ENCODE measurements at regions not wholly inside any gene's neighbourhood (a gene's known extent, or its start where the extent isn't known, plus 50 kb on each side); places are given as distances from the start of the nearest gene placed in this dataset.
"Not testable (repeated sequence)": the region's sequence is repeated elsewhere in the genome, so short reads cannot be mapped to it uniquely, and the experiment has no call there.

GRCh38 chr6:155770313-155770712, 314.7 kb upstream of the NOX3 start:
- Histone ChIP-seq H3K4me3 (no peak overlapping the region), H3K27me3 (no peaks in the 10 kb centered on the region), H3K9me3 (peaks cover 4 to 20% of the 10 kb centered on the region in 2 donors), H3K36me3 (no peaks in the 10 kb centered on the region), H3K27ac (no peak overlapping the region), H3K4me1 (no peaks in the 10 kb centered on the region)
- intact Hi-C loops (cut with DNase I; ENCODE audit: low total_unique reads), result no loop called here
- no peak for TF ChIP-seq POLR2AphosphoS5 (IDR thresholded peaks at IDR 0.05)
- TF ChIP-seq, protein P1, sequence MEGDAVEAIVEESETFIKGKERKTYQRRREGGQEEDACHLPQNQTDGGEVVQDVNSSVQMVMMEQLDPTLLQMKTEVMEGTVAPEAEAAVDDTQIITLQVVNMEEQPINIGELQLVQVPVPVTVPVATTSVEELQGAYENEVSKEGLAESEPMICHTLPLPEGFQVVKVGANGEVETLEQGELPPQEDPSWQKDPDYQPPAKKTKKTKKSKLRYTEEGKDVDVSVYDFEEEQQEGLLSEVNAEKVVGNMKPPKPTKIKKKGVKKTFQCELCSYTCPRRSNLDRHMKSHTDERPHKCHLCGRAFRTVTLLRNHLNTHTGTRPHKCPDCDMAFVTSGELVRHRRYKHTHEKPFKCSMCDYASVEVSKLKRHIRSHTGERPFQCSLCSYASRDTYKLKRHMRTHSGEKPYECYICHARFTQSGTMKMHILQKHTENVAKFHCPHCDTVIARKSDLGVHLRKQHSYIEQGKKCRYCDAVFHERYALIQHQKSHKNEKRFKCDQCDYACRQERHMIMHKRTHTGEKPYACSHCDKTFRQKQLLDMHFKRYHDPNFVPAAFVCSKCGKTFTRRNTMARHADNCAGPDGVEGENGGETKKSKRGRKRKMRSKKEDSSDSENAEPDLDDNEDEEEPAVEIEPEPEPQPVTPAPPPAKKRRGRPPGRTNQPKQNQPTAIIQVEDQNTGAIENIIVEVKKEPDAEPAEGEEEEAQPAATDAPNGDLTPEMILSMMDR (IDR thresholded peaks at IDR 0.05), result no peak
- TF ChIP-seq POLR2A (IDR thresholded peaks at IDR 0.05), result no peak
- DNase-seq (ENCODE audit: low spot score in 2 of 2), result no peak

DNA sequence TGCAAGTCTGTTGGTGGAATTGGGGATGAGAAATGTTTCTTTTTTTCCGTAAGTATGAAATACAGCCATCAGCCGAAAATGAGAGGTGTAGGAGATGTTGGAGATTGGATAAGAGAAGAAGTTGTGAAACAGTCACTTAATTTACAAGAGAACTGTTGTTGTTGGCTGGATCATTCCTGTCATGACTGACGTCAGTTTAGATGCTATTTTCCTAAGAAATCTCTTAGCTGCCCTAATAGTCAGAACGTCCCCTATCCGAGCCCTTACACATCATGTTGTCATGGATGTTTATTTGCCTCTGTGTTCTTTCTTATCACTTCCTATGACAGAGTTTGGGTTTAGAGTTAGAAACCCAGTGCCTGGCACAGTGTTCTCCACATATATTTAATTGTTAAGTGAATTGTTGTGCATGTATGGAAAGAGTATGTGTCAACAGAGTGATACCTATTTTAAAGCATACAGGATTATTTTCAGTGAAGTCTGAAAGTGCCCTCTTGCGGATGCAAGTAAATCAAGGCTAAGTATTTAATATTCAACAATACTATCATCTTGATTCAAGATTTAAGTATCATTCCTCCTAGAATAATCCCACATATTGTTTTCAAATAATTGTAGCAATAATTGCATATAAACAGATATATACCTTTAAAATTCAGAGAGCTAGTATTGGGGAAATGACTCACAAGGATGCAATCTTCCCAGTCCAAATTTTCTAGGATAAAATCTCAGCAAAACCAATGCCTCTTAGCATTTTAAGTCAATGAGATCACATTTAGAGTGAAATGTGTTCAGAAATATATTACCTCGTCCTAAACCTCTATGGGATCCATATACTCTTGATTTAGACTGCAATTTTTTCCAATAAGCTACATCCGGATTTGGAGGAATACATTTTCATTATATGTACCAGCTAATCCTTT, 309.9 kb upstream of the NOX3 start:
- Histone ChIP-seq H3K36me3 (no peaks in the 10 kb centered on the region), H3K4me3 (no peak overlapping the region), H3K9me3 (peaks cover 4 to 16% of the 10 kb centered on the region in 2 donors), H3K4me1 (no peaks in the 10 kb centered on the region), H3K27me3 (no peaks in the 10 kb centered on the region), H3K27ac (no peak overlapping the region)
- DNase-seq (ENCODE audit: low spot score in 2 of 2), result no peak
- TF ChIP-seq, protein P1 (IDR thresholded peaks at IDR 0.05), result no peak
- TF ChIP-seq POLR2AphosphoS5 (IDR thresholded peaks at IDR 0.05), result no peak
- TF ChIP-seq POLR2A (IDR thresholded peaks at IDR 0.05), result no peak
- intact Hi-C loops (cut with DNase I; ENCODE audit: low total_unique reads), result no loop called here

GRCh38 chr6:155762649-155763048, 307.0 kb upstream of the NOX3 start:
- TF ChIP-seq, protein P1 (IDR thresholded peaks at IDR 0.05), result no peak
- Histone ChIP-seq H3K36me3 (no peaks in the 10 kb centered on the region), H3K4me1 (no peaks in the 10 kb centered on the region), H3K27me3 (no peaks in the 10 kb centered on the region), H3K4me3 (no peak overlapping the region), H3K27ac (no peak overlapping the region), H3K9me3 (no peaks in the 10 kb centered on the region)
- intact Hi-C loops (cut with DNase I; ENCODE audit: low total_unique reads), result no loop called here
- DNase-seq (ENCODE audit: low spot score in 2 of 2), result no peak

- DNase-seq (ENCODE audit: low spot score in 2 of 2), result no peak
- no peak for TF ChIP-seq POLR2A (IDR thresholded peaks at IDR 0.05)
- TF ChIP-seq, protein P1 (IDR thresholded peaks at IDR 0.05), result no peak
- TF ChIP-seq POLR2AphosphoS5 (IDR thresholded peaks at IDR 0.05), result no peak
- no peak overlapping the region for H3K4me3 ChIP-seq
- intact Hi-C loops (cut with DNase I; ENCODE audit: low total_unique reads), result no loop called here
- no peak overlapping the region for H3K27ac ChIP-seq
- peaks cover 0 to 4% of the 10 kb centered on the region in 2 donors for H3K9me3 ChIP-seq
- H3K4me1 ChIP-seq, result no peaks in the 10 kb centered on the region
- H3K36me3 ChIP-seq, result no peaks in the 10 kb centered on the region
- no peaks in the 10 kb centered on the region for H3K27me3 ChIP-seq
Observed at GRCh38 chr6:155755452-155755851, 299.8 kb upstream of the NOX3 start.

GRCh38 chr6:155748778-155749177, 293.1 kb upstream of the NOX3 start:
- DNase-seq (ENCODE audit: low spot score in 2 of 2); H3K27ac ChIP-seq; H3K4me1 ChIP-seq; H3K36me3 ChIP-seq; H3K27me3 ChIP-seq; H3K4me3 ChIP-seq; H3K9me3 ChIP-seq: not testable (repeated sequence)
- intact Hi-C loops (cut with DNase I; ENCODE audit: low total_unique reads), result loop anchor here (5.0 kb wide), 1 partner anchor 1409 kb away; no protein-coding TSS in a partner anchor

Data from breast epithelium (tissue), 4 donors.